HG02610 (cell line): ENCODE measurements at regions not wholly inside any gene's neighbourhood (a gene's known extent, or its start where the extent isn't known, plus 50 kb on each side); places are given as distances from the start of the nearest gene placed in this dataset.

Source experiments
- ATAC-seq: cut with Tn5 transposase; IDR thresholded peaks from one replicate; pipeline ENCODE4 v1.9.1; 2021; ENCODE audit warnings: mild to moderate bottlenecking, moderate library complexity; ENCODE audit not compliant: unreplicated experiment

DNA sequence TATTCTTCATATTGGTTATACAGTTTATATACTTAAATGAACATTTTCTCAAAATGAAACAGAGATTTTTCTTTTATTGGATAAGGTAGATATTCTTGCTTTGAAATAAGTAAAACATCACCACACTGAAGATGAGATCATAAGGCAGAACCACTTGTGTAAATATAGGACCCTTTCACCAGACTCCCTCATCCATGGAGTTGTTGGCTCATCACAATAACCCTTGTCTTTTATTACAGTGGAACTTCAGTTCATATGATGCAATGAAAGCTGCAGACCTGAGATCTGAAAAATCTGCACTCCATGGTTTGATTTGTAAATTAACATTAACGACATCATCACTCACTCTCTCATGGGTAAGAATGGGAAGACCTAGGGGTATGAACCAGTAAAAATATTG lies 51.9 kb upstream of the DBX2 start:
- no peak for ATAC-seq

GRCh38 chr12:45105996-45106395 lies 55.1 kb upstream of the DBX2 start:
- ATAC-seq: no peak

- ATAC-seq: no peak
Measured at GRCh38 chr12:45112306-45112705, 61.4 kb upstream of the DBX2 start.

DNA sequence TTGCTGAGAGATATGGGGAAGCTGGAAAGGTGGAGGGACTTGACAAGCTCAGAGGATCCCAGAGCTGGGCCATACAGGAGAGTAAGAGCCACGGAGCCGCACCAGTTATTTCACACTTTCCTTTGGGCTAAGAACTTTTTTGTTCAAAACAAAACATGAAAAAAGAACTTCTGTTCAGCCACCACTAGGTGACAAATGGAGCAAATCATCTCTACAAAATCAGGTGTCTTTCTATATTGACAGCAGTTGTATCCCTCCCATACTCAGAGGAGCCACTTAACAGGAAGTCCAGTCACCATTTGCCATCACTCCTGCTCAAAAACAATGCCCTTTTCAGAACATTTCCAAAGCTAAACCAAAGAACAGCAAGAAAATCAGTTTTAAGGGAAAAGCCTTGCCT lies 70.3 kb upstream of the DBX2 start:
- ATAC-seq: no peak

GRCh38 chr12:45122768-45123380 lies 72.0 kb upstream of the DBX2 start:
- no peak for ATAC-seq

GRCh38 chr12:45124485-45125155 lies 73.7 kb upstream of the DBX2 start:
- ATAC-seq: no peak

DNA sequence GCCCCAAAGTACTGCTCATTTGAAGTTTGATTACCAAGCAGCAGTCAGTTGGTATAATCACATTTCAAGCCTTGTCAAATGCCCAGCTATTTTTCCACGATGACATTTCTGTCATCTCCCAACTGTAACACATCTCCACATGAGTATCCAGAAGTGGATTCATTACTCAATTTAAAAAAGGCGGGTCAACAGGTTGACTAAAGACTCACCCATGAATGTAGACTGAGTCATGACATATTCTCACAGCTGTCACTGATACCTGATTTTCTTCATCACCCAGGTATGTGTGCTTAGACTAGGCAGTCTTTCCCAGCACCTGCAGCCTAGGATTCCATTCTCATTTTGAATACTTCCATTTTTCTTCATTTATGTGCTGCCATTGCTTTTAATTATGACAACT lies 75.1 kb upstream of the DBX2 start:
- no peak for ATAC-seq

DNA sequence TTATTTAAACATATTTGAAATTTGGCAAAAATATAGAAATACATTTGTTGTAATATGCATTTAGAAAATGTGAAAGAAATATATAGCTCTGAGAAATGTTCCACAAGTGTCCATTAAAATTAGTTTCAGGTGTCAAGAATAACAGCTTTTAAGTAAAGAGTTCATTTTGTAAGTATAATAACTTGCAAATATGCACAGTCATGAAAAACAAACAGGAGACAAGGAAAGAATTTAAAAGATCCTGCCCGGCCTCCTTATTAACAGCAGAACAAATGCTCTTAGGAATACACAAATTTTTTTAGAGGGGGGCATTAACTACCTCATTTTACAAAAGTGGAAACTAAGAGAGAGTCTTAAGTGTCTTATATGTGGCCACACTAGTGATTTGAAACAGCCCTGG lies 77.7 kb upstream of the DBX2 start:
- ATAC-seq: no peak

GRCh38 chr12:45130881-45131281 lies 80.0 kb upstream of the DBX2 start:
- peak; percentile 90 for ATAC-seq

DNA sequence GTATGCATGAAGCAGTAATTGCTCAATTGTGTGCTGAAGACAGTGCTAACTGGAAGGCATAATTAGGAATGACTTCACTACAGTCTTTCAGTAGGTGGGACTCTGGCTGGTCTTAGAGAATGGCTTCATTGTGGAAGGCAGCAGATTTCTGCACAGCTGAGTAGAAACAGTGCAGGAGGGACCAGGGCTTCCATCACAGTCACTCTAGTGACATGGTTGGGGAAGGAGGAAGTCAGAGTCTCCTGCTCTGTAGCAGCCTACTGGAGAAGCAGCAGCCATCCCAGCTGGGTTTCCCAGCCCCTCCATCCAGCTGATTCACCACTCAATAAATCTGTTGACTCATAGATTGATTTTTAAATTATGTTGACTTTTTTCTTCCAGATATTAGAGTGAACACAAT lies 80.6 kb upstream of the DBX2 start:
- no peak for ATAC-seq

GRCh38 chr12:45138609-45139008 lies 77.3 kb upstream of the ANO6 start:
- no peak for ATAC-seq

GRCh38 chr12:45148006-45148405 lies 67.9 kb upstream of the ANO6 start:
- no peak for ATAC-seq

- no peak for ATAC-seq
Measured at GRCh38 chr12:45148619-45149018, 67.3 kb upstream of the ANO6 start.

GRCh38 chr12:45165284-45165683 lies 50.6 kb upstream of the ANO6 start:
- no peak for ATAC-seq

DNA sequence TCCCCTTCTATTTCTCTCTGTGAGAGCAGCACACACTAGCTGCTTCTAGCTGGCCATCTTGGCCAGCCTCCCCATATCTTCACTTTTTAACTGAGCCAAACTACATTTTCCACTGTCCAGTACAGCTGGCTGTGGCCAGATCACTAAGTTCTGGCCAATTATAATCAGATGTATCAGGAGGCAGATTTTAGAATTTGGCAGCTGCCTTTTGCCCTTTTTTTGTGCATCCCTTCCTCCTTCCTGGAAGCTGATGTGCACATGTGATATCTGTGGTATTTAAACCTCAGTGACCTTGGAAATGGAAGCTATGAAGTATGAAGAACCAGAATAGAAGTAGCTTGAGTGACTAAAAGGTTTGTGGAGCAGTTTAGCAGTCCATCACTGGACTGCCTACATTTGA lies 49.8 kb upstream of the ANO6 start:
- ATAC-seq: no peak
